Activated CD4-positive, CD25-positive, alpha-beta regulatory T cell treated with anti-CD3 and anti-CD28 coated beads, Interleukin-2, amount 50 U/mL, for 24 hours (primary cell): ENCODE measurements at regions not wholly inside any gene's neighbourhood (a gene's known extent, or its start where the extent isn't known, plus 50 kb on each side); places are given as distances from the start of the nearest gene placed in this dataset.

Experiments
- ATAC-seq, 2 donors: fragments of 150-1000 bp; cut with Tn5 transposase; one replicate each; pipeline ENCODE4 v1.10.0; 2021; ENCODE audit warnings: mild to moderate bottlenecking in 1 of 2, moderate library complexity in 1 of 2

- no peak for ATAC-seq
These were observed 72.8 kb upstream of the HNRNPU start for GRCh38 chr1:244937099-244937498.

DNA sequence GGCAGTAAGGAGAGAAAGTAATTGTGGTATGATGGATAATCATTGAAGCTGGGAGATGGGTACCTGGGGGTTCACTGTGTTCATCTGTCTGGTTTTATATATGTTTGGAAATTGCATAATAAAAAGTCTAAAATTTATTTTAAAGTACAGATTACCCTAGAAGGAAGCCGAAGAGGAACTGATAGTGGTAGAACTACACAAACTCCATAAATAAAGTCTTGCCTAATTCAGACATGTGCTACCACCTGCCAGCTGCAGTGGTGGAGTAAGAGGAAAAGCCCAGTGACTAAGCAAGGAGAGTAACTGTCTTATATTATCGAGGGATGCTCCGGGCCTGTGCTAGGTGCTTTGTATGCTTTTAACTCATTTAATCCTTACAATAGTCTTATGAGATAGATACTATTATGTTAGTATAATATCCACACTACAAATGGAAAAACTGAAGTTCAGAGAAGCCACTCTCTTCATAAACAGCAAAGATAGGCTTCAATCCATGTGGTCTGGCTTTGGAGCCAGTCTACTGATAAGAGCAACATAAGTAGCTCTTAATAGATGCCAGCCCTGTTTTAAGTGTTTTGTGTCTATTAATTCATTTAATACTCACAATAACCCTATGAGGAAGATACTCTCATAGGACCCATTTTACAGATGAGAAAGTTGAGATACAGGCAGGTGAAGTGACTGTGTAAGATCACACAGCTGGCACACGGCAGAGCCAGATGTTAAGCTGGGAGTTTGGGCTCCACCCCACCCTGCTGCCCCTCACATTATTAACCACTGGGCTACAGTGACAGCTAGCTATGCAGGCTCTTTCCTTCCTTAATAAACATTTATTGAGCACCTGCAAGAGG, 56.8 kb upstream of the HNRNPU start:
- ATAC-seq: no peak

GRCh38 chr1:244919320-244920282, 55.3 kb upstream of the HNRNPU start:
- ATAC-seq: no peak

GRCh38 chr1:244918421-244919319, 54.3 kb upstream of the HNRNPU start:
- ATAC-seq: peak; percentile 81 to 83

DNA sequence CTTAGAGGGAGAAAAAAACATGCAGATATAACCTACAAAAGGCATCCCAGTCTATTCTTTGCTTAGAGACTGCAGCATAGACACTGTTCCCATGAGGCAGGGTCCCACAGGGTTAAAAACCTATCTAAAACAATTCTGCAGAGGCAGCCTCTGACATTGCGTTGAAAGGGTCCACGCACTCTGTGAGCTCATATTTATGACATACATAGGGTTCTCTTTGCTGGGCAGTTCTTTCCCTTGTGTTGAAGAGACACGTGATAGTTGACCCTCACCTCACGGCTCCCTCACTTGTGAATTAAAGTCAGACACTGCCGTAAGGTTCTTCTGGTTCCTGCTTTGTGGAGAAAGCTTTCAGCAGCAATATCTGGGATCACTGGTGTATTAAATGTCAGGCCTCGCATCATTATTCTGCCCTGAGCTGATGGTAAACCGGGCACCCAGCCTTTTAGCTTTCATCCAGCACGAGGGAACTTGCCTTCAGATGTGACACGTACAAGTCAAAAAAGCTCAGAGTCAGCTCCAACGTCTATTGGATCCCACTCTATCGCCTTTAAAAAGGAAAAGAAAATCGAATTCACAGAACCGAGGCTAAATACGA, 52.8 kb upstream of the HNRNPU start:
- no peak for ATAC-seq

DNA sequence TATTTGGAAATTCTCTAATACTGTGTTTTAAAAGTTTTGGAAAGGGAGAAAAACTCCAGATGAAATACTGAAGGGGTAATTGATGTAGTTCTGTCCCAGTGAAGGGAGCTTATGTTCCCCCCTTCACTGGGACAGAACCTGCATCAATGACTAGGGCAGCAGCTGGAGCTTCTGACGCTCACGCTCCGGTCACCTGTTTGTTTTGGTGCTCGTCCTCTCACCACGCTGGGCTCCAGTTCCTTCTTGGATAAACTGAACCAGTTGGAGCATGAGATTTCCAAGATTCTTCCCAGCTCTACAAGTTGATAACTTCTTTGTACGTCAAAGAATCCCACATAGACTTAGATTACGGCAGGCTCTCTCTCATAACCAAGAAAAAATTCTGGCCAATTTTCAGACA, 51.4 kb upstream of the HNRNPU start:
- no peak for ATAC-seq

GRCh38 chr1:244914761-244915160, 50.4 kb upstream of the HNRNPU start:
- no peak for ATAC-seq
